ENCODE measurements at regions not wholly inside any gene's neighbourhood (a gene's known extent, or its start where the extent isn't known, plus 50 kb on each side); places are given as distances from the start of the nearest gene placed in this dataset.
A peak's percentile ranks its signal among the peaks of the same experiment; 100 is the strongest.

DNA sequence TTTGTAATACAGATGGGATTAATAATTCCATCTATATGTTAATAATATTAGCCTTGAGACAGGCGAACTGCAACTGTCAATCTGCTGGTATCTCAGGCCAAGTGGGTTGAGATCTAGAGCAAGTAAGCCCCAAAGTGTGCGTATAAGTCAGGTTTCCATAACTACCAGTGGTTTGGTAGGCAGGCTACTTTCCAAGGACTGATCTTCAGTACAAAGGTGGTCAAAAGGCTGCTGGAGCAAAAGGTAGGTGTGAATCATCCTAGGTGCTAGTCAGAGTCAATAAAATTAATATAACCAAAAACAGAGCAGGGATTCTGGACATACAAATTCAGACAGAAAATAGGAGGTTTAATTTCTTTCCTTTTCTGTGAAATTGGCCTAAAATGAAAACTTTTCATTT lies 328.0 kb downstream of the TGFB2 start:
- WGBS (ENCODE audit: insufficient coverage, insufficient read length), result no CpG with 5 or more reads among the region's 2 CpGs
- no peaks in the 10 kb centered on the region for H3K27me3 ChIP-seq (ENCODE audit: control insufficient read depth, insufficient read depth, low read length)
- H3K4me1 ChIP-seq (ENCODE audit: control insufficient read depth, insufficient read depth, low read length), result peaks cover 2% of the 10 kb centered on the region; the same call in 1 of the 2 replicates
- H3K9me3 ChIP-seq (ENCODE audit: control insufficient read depth, insufficient read depth, low read length), result no peaks in the 10 kb centered on the region
- H3K4me3 ChIP-seq (ENCODE audit: low read length), result no peak overlapping the region
- DNase-seq (ENCODE audit: low read depth, low spot score), result no peak
- H3K27ac ChIP-seq (ENCODE audit: low read length), result no peak overlapping the region
- no peaks in the 10 kb centered on the region for H3K36me3 ChIP-seq (ENCODE audit: control insufficient read depth, insufficient read depth, low read length)

DNA sequence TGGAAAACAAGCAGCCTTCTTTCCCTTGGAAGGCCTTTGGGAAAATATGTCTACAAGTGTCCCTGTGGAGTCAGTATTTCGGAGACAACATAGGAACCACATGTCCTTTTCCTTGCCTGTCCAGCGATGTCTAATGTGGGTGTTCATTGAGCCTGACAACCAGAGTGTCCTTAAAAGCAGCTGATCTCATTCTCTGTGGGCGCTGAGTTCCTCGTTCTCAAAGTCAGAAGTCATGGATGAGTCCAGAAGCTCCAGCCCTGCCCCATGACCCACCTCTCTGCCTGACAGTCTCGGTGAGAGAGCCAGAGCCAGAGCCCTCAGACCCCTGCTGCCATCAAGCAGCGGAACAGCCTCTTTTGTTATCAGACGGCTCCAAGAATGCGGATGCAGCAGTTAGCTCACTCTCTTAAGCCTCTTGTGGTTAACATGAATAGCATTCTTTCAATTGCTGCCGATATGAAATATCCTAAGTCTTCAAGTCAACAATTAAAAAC lies 329.2 kb downstream of the TGFB2 start:
- Histone ChIP-seq H3K27ac (ENCODE audit: low read length) (no peak overlapping the region), H3K4me3 (ENCODE audit: low read length) (no peak overlapping the region), H3K36me3 (ENCODE audit: control insufficient read depth, insufficient read depth, low read length) (no peaks in the 10 kb centered on the region), H3K27me3 (ENCODE audit: control insufficient read depth, insufficient read depth, low read length) (no peaks in the 10 kb centered on the region), H3K9me3 (ENCODE audit: control insufficient read depth, insufficient read depth, low read length) (no peaks in the 10 kb centered on the region), H3K4me1 (ENCODE audit: control insufficient read depth, insufficient read depth, low read length) (peaks cover 2% of the 10 kb centered on the region; the same call in 1 of the 2 replicates)
- peak; percentile 43 for DNase-seq (ENCODE audit: low read depth, low spot score)
- no CpG with 5 or more reads among the region's 9 CpGs for WGBS (ENCODE audit: insufficient coverage, insufficient read length)

- WGBS (ENCODE audit: insufficient coverage, insufficient read length), result no CpG with 5 or more reads among the region's 7 CpGs
- Histone ChIP-seq H3K27ac (ENCODE audit: low read length) (no peak overlapping the region), H3K4me1 (ENCODE audit: control insufficient read depth, insufficient read depth, low read length) (peaks cover 2% of the 10 kb centered on the region; the same call in 1 of the 2 replicates), H3K27me3 (ENCODE audit: control insufficient read depth, insufficient read depth, low read length) (no peaks in the 10 kb centered on the region), H3K4me3 (ENCODE audit: low read length) (no peak overlapping the region), H3K9me3 (ENCODE audit: control insufficient read depth, insufficient read depth, low read length) (no peaks in the 10 kb centered on the region), H3K36me3 (ENCODE audit: control insufficient read depth, insufficient read depth, low read length) (no peaks in the 10 kb centered on the region)
- no peak for DNase-seq (ENCODE audit: low read depth, low spot score)
Measured at GRCh38 chr1:218677026-218677425, 331.9 kb downstream of the TGFB2 start.

- no peaks in the 10 kb centered on the region for H3K27me3 ChIP-seq (ENCODE audit: control insufficient read depth, insufficient read depth, low read length)
- H3K4me1 ChIP-seq (ENCODE audit: control insufficient read depth, insufficient read depth, low read length), result no peaks in the 10 kb centered on the region
- no peak overlapping the region for H3K4me3 ChIP-seq (ENCODE audit: low read length)
- no peak for DNase-seq (ENCODE audit: low read depth, low spot score)
- no CpG with 5 or more reads among the region's 2 CpGs for WGBS (ENCODE audit: insufficient coverage, insufficient read length)
- no peak overlapping the region for H3K27ac ChIP-seq (ENCODE audit: low read length)
- no peaks in the 10 kb centered on the region for H3K36me3 ChIP-seq (ENCODE audit: control insufficient read depth, insufficient read depth, low read length)
- no peaks in the 10 kb centered on the region for H3K9me3 ChIP-seq (ENCODE audit: control insufficient read depth, insufficient read depth, low read length)
Measured at GRCh38 chr1:218679391-218679790, 334.3 kb downstream of the TGFB2 start.

- no peak overlapping the region for H3K27ac ChIP-seq (ENCODE audit: low read length)
- WGBS (ENCODE audit: insufficient coverage, insufficient read length), result no CpG with 5 or more reads among the region's 4 CpGs
- H3K36me3 ChIP-seq (ENCODE audit: control insufficient read depth, insufficient read depth, low read length), result no peaks in the 10 kb centered on the region
- H3K27me3 ChIP-seq (ENCODE audit: control insufficient read depth, insufficient read depth, low read length), result no peaks in the 10 kb centered on the region
- no peaks in the 10 kb centered on the region for H3K9me3 ChIP-seq (ENCODE audit: control insufficient read depth, insufficient read depth, low read length)
- no peaks in the 10 kb centered on the region for H3K4me1 ChIP-seq (ENCODE audit: control insufficient read depth, insufficient read depth, low read length)
- no peak for DNase-seq (ENCODE audit: low read depth, low spot score)
- H3K4me3 ChIP-seq (ENCODE audit: low read length), result no peak overlapping the region
Measured at GRCh38 chr1:218679988-218680748, 335.0 kb downstream of the TGFB2 start.

DNA sequence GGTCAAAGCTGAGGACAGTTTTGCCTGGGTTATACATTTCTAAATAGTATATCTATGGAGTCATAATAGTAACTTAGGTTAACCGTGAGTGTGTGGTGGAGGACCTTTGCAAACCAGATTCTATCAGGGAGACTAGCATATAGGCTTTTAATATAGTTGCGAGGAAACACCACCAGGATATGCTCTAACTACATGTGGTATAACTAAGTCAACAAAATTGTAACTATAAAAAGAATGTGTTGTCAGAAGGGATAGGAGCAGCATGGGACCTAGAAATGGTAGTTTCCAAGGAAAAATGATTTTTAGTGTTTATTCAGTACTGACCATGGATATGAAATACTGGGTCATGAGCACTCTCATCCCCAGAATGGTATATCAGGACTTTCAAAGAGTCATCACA lies 338.1 kb downstream of the TGFB2 start:
- Histone ChIP-seq H3K9me3 (ENCODE audit: control insufficient read depth, insufficient read depth, low read length) (no peaks in the 10 kb centered on the region), H3K36me3 (ENCODE audit: control insufficient read depth, insufficient read depth, low read length) (no peaks in the 10 kb centered on the region), H3K4me3 (ENCODE audit: low read length) (no peak overlapping the region), H3K27me3 (ENCODE audit: control insufficient read depth, insufficient read depth, low read length) (no peaks in the 10 kb centered on the region), H3K27ac (ENCODE audit: low read length) (no peak overlapping the region), H3K4me1 (ENCODE audit: control insufficient read depth, insufficient read depth, low read length) (no peaks in the 10 kb centered on the region)
- DNase-seq (ENCODE audit: low read depth, low spot score), result no peak
- WGBS (ENCODE audit: insufficient coverage, insufficient read length), result no CpG with 5 or more reads among the region's 2 CpGs

GRCh38 chr1:218686258-218686657 lies 341.1 kb downstream of the TGFB2 start:
- DNase-seq (ENCODE audit: low read depth, low spot score), result no peak
- Histone ChIP-seq H3K36me3 (ENCODE audit: control insufficient read depth, insufficient read depth, low read length) (no peaks in the 10 kb centered on the region), H3K4me1 (ENCODE audit: control insufficient read depth, insufficient read depth, low read length) (no peaks in the 10 kb centered on the region), H3K9me3 (ENCODE audit: control insufficient read depth, insufficient read depth, low read length) (no peaks in the 10 kb centered on the region), H3K27me3 (ENCODE audit: control insufficient read depth, insufficient read depth, low read length) (no peaks in the 10 kb centered on the region), H3K27ac (ENCODE audit: low read length) (no peak overlapping the region), H3K4me3 (ENCODE audit: low read length) (no peak overlapping the region)

GRCh38 chr1:218686761-218687160 lies 341.6 kb downstream of the TGFB2 start:
- no CpG with 5 or more reads among the region's 1 CpG for WGBS (ENCODE audit: insufficient coverage, insufficient read length)
- Histone ChIP-seq H3K4me3 (ENCODE audit: low read length) (no peak overlapping the region), H3K27ac (ENCODE audit: low read length) (no peak overlapping the region), H3K36me3 (ENCODE audit: control insufficient read depth, insufficient read depth, low read length) (no peaks in the 10 kb centered on the region), H3K9me3 (ENCODE audit: control insufficient read depth, insufficient read depth, low read length) (no peaks in the 10 kb centered on the region), H3K27me3 (ENCODE audit: control insufficient read depth, insufficient read depth, low read length) (no peaks in the 10 kb centered on the region), H3K4me1 (ENCODE audit: control insufficient read depth, insufficient read depth, low read length) (no peaks in the 10 kb centered on the region)
- DNase-seq (ENCODE audit: low read depth, low spot score), result no peak

GRCh38 chr1:218692808-218693207 lies 347.7 kb downstream of the TGFB2 start:
- H3K27me3 ChIP-seq (ENCODE audit: control insufficient read depth, insufficient read depth, low read length), result no peaks in the 10 kb centered on the region

DNA sequence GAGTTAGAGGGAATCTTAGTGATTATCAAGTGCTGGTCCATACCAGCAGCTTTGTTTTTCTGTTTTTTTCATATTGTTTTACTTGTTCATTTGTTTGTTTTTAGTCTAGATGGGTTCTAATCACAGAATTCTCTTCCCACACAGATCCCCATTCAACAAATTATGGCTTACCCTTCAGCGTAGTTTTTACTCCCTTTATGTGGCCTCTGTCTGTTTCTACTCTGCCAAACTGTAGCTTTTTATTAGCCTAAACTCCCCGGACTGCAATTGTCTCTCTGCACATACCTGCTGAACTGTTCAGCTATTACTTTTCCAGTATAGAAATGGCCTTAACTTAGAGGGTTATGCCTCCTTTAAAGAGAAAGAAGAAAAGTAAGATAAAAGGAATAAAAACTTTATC lies 348.5 kb downstream of the TGFB2 start:
- no CpG with 5 or more reads among the region's 2 CpGs for WGBS (ENCODE audit: insufficient coverage, insufficient read length)
- H3K4me1 ChIP-seq (ENCODE audit: control insufficient read depth, insufficient read depth, low read length), result no peaks in the 10 kb centered on the region; the same call in 1 of the 2 replicates
- no peaks in the 10 kb centered on the region for H3K27me3 ChIP-seq (ENCODE audit: control insufficient read depth, insufficient read depth, low read length)
- H3K9me3 ChIP-seq (ENCODE audit: control insufficient read depth, insufficient read depth, low read length), result no peaks in the 10 kb centered on the region
- no peak overlapping the region for H3K4me3 ChIP-seq (ENCODE audit: low read length)
- H3K27ac ChIP-seq (ENCODE audit: low read length), result no peak overlapping the region
- no peaks in the 10 kb centered on the region for H3K36me3 ChIP-seq (ENCODE audit: control insufficient read depth, insufficient read depth, low read length)
- DNase-seq (ENCODE audit: low read depth, low spot score), result no peak

More at GRCh38 chr1:218692808-218693207, 347.7 kb downstream of the TGFB2 start:
- Histone ChIP-seq H3K4me3 (ENCODE audit: low read length) (no peak overlapping the region), H3K27ac (ENCODE audit: low read length) (no peak overlapping the region), H3K4me1 (ENCODE audit: control insufficient read depth, insufficient read depth, low read length) (no peaks in the 10 kb centered on the region; the same call in 1 of the 2 replicates), H3K36me3 (ENCODE audit: control insufficient read depth, insufficient read depth, low read length) (no peaks in the 10 kb centered on the region), H3K9me3 (ENCODE audit: control insufficient read depth, insufficient read depth, low read length) (no peaks in the 10 kb centered on the region)
- WGBS (ENCODE audit: insufficient coverage, insufficient read length), result no CpG with 5 or more reads among the region's 2 CpGs
- DNase-seq (ENCODE audit: low read depth, low spot score), result no peak

- H3K4me1 ChIP-seq (ENCODE audit: control insufficient read depth, insufficient read depth, low read length), result no peaks in the 10 kb centered on the region; the same call in 1 of the 2 replicates
- no peaks in the 10 kb centered on the region for H3K36me3 ChIP-seq (ENCODE audit: control insufficient read depth, insufficient read depth, low read length)
- no peak for DNase-seq (ENCODE audit: low read depth, low spot score)
- no peaks in the 10 kb centered on the region for H3K9me3 ChIP-seq (ENCODE audit: control insufficient read depth, insufficient read depth, low read length)
- WGBS (ENCODE audit: insufficient coverage, insufficient read length), result 100% methylated on average over 2 of the region's 3 CpGs
- H3K4me3 ChIP-seq (ENCODE audit: low read length), result no peak overlapping the region
- no peaks in the 10 kb centered on the region for H3K27me3 ChIP-seq (ENCODE audit: control insufficient read depth, insufficient read depth, low read length)
- no peak overlapping the region for H3K27ac ChIP-seq (ENCODE audit: low read length)
Measured at GRCh38 chr1:218694085-218694484, 348.9 kb downstream of the TGFB2 start.

All from iPS DF 6.9 (cell line).